GM13976 (cell line): ENCODE measurements at regions not wholly inside any gene's neighbourhood (a gene's known extent, or its start where the extent isn't known, plus 50 kb on each side); places are given as distances from the start of the nearest gene placed in this dataset.

Source experiments
- DNase-seq: peaks from one replicate; pipeline ENCODE4 v3.0.0; 2012; ENCODE audit warnings: low spot score
- in situ Hi-C: fragments of 300-500 bp; cut with MboI; formaldehyde crosslinking; loops from one replicate; pipeline ENCODE4 v1.12.0; 2022; ENCODE audit warnings: low sequenced_read_pairs, mixed read lengths, inconsistent platforms; ENCODE audit not compliant: unreplicated experiment
- TF ChIP-seq, protein P1 (sequence below): IDR thresholded peaks from 2 replicates; pipeline ENCODE4 v1.5.1; 2012; ENCODE audit warnings: borderline replicate concordance, mild to moderate bottlenecking; ENCODE audit not compliant: insufficient read depth; ENCODE audit errors: extremely low read depth, missing control alignments, control extremely low read depth

DNA sequence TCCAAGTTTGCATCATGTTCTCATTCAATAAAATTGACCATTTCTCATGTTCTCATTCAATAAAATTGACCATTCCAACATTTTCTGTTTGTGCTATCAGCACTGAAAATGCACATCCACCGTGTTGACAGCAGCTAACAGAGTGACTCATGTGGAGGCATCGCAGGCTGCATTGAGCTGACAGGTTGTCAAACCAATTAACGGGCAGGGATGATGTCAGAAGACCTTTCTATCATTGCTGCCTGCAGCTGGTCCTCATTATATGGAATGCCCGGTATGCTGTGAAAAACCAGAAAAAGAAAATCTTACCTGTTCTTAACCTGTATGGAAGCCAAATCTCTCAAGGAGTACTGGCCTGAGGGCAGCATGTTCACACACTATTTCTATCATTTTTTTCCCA lies 202.0 kb downstream of the SMIM20 start:
- TF ChIP-seq, protein P1, sequence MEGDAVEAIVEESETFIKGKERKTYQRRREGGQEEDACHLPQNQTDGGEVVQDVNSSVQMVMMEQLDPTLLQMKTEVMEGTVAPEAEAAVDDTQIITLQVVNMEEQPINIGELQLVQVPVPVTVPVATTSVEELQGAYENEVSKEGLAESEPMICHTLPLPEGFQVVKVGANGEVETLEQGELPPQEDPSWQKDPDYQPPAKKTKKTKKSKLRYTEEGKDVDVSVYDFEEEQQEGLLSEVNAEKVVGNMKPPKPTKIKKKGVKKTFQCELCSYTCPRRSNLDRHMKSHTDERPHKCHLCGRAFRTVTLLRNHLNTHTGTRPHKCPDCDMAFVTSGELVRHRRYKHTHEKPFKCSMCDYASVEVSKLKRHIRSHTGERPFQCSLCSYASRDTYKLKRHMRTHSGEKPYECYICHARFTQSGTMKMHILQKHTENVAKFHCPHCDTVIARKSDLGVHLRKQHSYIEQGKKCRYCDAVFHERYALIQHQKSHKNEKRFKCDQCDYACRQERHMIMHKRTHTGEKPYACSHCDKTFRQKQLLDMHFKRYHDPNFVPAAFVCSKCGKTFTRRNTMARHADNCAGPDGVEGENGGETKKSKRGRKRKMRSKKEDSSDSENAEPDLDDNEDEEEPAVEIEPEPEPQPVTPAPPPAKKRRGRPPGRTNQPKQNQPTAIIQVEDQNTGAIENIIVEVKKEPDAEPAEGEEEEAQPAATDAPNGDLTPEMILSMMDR, result no peak

DNA sequence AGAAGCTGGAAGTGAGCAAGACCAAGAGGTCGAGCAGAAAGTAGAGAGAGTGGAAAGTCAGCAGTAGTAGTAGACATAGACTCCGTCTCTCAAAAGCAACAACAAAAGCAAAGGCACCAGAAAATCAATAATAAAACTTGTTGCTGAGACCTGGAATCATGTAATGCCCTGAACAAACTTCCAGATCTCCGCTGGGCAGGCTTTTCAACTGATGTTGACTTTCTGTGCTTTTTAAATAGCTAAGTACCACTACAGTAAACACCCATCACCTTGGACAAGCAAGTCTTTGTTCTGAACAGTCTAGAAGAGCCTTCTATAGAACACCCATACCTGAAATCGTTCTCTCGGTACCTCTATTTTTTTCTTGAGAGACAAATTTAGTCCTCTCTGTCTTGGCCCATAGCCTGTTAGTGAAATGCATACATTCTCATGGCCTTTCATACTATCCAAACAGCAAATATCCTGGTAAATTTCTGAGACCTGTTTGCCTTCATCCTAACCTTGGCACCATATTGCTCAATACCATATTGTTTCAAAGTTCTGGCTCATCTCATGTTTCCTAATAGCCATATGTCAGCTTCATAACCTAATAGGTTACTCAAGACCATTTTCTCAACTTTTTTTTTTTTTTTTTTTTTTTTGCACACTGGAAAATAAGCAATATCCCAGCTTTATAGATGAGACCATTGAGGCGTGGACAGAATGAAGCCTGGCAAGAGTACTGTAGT lies 200.6 kb upstream of the RBPJ start:
- TF ChIP-seq, protein P1, result no peak
- in situ Hi-C loops, result no loop called here
- DNase-seq, result no peak

More for the DNA sequence above, 202.0 kb downstream of the SMIM20 start:
- DNase-seq, result no peak
- in situ Hi-C loops, result no loop called here

DNA sequence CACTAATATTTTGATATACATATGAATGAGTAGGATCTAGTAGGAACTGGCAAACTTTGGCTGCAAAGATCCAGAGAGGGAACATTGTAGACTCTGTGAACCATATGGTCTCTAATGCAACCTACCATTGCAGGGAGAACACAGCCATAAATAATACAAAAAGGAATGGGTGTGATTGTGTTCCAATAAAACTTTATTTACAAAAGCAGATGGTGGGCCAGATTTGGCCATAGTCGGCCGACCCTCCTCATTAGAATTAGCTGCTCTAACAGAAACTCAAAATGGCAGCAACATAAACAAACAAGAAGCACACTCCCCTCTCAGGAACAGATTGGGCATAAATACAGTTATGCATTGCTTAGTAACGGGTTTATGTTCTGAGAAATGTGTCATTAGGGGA lies 198.1 kb upstream of the RBPJ start:
- TF ChIP-seq, protein P1, result no peak
- in situ Hi-C loops, result no loop called here

DNA sequence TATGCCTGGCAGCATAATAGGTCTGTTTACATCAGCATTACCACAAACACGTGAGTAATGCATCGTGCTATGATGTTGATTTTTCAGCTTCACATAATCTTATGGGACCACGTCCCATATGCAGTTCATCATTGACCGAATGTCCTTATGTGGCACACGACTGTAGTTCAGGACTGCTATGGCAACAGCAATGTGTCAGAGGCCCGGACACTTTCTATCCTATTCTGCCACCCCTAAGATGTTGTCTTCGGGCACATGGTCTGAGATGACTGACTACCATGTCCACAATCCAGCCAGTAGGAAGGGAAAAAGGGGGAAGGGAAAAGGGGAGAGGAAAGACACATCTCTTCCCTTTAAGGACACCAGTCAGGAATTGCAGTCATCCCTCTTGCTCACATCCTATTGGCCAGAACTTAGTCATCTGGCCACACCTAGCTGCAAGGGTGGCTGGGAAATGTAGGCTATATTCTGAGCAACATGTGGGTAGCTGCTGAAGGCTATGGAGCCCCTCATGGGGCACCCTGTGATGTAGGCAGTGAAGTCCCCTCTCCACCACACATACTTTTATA lies 196.0 kb upstream of the RBPJ start:
- no peak for DNase-seq
- in situ Hi-C loops, result no loop called here
- TF ChIP-seq, protein P1, result no peak

More for the DNA sequence above, 198.1 kb upstream of the RBPJ start:
- no peak for DNase-seq

DNA sequence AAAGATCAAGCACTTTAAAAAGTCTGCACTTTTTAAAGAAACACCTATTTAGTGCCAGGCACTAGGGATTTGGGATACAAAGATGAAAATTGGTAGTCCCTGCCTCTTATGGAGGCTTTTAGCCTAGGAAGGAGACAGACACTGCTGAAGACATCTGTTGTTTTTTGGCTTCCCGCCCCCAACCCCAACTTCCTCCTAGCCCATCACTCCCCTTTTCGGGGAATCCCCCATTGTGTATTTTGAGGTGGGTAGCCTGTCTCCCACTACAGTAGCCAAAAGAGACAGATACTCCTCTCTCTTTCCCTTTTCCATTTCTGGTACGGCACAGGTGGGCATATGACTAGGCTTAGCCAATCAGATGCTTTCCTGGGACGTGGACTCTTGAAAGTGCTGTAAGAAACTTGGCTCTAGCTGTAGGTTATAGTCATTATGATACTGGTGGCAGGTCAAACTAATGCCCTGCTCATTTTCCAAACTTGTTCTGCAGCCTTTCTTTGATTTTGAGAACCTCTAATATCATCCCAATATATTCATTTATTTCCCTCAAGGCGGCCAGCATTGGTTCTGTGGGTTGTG lies 194.6 kb upstream of the RBPJ start:
- TF ChIP-seq, protein P1, result no peak
- no peak for DNase-seq
- in situ Hi-C loops, result no loop called here

DNA sequence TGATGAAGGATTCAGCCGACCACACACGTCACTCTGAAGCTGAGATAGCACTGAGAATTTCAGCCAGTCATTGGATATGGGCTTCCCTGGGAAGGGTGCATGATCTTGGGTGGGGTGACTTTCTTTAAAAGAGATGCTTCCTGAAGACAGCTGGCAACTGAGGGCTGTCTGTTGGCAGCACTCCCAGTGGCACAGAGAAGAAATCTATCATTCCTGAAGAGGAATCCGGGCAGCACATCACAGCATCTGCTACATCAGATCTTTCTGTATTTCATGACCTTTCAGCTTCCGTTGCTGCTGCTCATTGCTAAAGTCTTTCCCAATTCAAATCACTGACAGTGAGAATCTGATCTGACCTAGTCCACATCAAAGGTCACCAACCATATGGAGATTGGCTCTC lies 193.8 kb upstream of the RBPJ start:
- in situ Hi-C loops, result no loop called here
- TF ChIP-seq, protein P1, result no peak
- DNase-seq, result no peak
